Heart left ventricle (tissue), 16 donors: ENCODE measurements at regions not wholly inside any gene's neighbourhood (a gene's known extent, or its start where the extent isn't known, plus 50 kb on each side); places are given as distances from the start of the nearest gene placed in this dataset.

ENCODE experiments used
- ATAC-seq, 4 donors: fragments of 200-7000 bp; cut with Tn5 transposase; one replicate each; pipeline ENCODE4 v1.9.1; 2020 to 2022; ENCODE audit warnings: moderate library complexity in 4 of 4, mild to moderate bottlenecking in 3 of 4, moderate number of reproducible peaks in 1 of 4
- DNase-seq, 5 donors: peaks; one replicate each; pipeline ENCODE4 v3.0.0-alpha.2; 2020
- H3K27ac ChIP-seq, 12 donors: fragments of 200-600 bp; sonication (generic) in 4 of 12; one replicate each; pipeline versions ENCODE4 v1.5.0 to v1.8.0; 2016 to 2022; ENCODE audit warnings: mild to moderate bottlenecking in 2 of 12
- H3K27me3 ChIP-seq, 9 donors: fragments of 200-600 bp; sonication (generic) in 2 of 9; one replicate each; pipeline versions ENCODE4 v1.5.1 to v1.8.0; 2016 to 2022; ENCODE audit warnings: mild to moderate bottlenecking in 3 of 9
- H3K36me3 ChIP-seq, 9 donors: fragments of 200-600 bp; sonication (generic) in 2 of 9; one replicate each; pipeline versions ENCODE4 v1.5.0 to v1.8.0; 2018 to 2022; ENCODE audit warnings: mild to moderate bottlenecking in 2 of 9
- H3K4me1 ChIP-seq, 12 donors: fragments of 200-600 bp; sonication (generic) in 4 of 12; one replicate each; pipeline versions ENCODE4 v1.5.0 to v1.8.0; 2016 to 2022; ENCODE audit warnings: mild to moderate bottlenecking in 3 of 12
- H3K4me3 ChIP-seq, 12 donors: fragments of 200-600 bp; sonication (generic) in 4 of 12; one replicate each; pipeline versions ENCODE4 v1.5.0 to v1.8.0; 2017 to 2022; ENCODE audit warnings: mild to moderate bottlenecking in 9 of 12, moderate library complexity in 4 of 12
- H3K9me3 ChIP-seq, 12 donors: fragments of 200-600 bp; sonication (generic) in 4 of 12; one replicate each; pipeline versions ENCODE4 v1.5.0 to v1.8.0; 2016 to 2022; ENCODE audit warnings: mild to moderate bottlenecking in 1 of 12
- CTCF ChIP-seq, 12 donors: fragments of 200-600 bp; sonication (generic) in 4 of 12; IDR thresholded peaks; one replicate each; pipeline versions ENCODE4 v1.5.0 to v1.8.0; 2018 to 2022; ENCODE audit warnings: antibody characterized with exemption in 12 of 12, mild to moderate bottlenecking in 5 of 12
- POLR2A ChIP-seq, 2 donors: fragments of 450-650 bp; IDR thresholded peaks; one replicate each; pipeline ENCODE4 v1.6.1; 2017; ENCODE audit warnings: antibody characterized with exemption in 2 of 2, mild to moderate bottlenecking in 2 of 2, moderate library complexity in 2 of 2
- WGBS, 4 donors: extraction: QIAGEN DNeasy Blood & Tissue Kit in 2 of 4; methylation state at CpG; one replicate each; pipeline versions ENCODE4 v1.1.5 to v1.1.7; 2013 to 2018; 5-methylcytosine and 5-hydroxymethylcytosine counted together
- intact Hi-C, 10 donors: fragments of 100-400 bp; cut with DNase I; formaldehyde crosslinking; loops; one replicate each; pipeline versions ENCODE4 v1.11.1 to v1.14.2; 2022
- donor health status: ischemic (EF 13 %, LVEDD 7.1; RV severe dilation, severe dysfunction).
- donor health status: healthy with polysubstance abuse.
- donor health status: DM: no; HTN: yes; CAD: no.
- donor health status: DM: no; HTN: no; CAD: no.
- donor health status: ischemic (EF 25% LVEDD 6.9; RV normal size, moderate dysfunction).
- donor health status: ischemic (EF 25% LVEDD 5.7; RV mildly dilated, moderate dysfunction).
- donor health status: healthy.
- donor health status: DM: yes; HTN: yes; CAD: no.
- donor health status: ischemic (EF 35%, LVEDD 5.7; RV mildly dilated, moderate dysfunction).
- donor health status: nonischemic (EF 11% LVEDD 7.7; RV severe dilation, severe dysfunction).
- donor health status: DM: yes; HTN: yes; CAD: no.
- donor health status: PGD.
- donor health status: ischemic (EF 29% LVEDD 5.4; RV normal size, mild dysfunction).
- donor health status: nonischemic (EF 23%, LVEDD 6.1; RV moderate dilation, normal function).

- H3K9me3 ChIP-seq = no peaks in the 10 kb centered on the region
- ATAC-seq (peak in 3 of 4 donors; percentile 18 to 59 (median 44)), DNase-seq (no peak)
- no peaks in the 10 kb centered on the region for H3K36me3 ChIP-seq
- TF ChIP-seq POLR2A (IDR thresholded peaks at IDR 0.05) (no peak), CTCF (IDR thresholded peaks at IDR 0.05) (no peak)
- WGBS, 4 donors = 64 to 80% (median 65%) methylated on average over 2 to 3 of the region's 3 CpGs
- intact Hi-C loops = no loop called here
- no peak overlapping the region for H3K27ac ChIP-seq
- H3K4me1 ChIP-seq = peaks cover 0 to 8% (median 3%) of the 10 kb centered on the region in 12 donors
- no peaks in the 10 kb centered on the region for H3K27me3 ChIP-seq
- H3K4me3 ChIP-seq = no peak overlapping the region
Measured at GRCh38 chr1:58836408-58836807, 52.6 kb upstream of the JUN start.

GRCh38 chr1:58837886-58838285 lies 54.0 kb upstream of the JUN start:
- peaks cover 0 to 8% (median 4%) of the 10 kb centered on the region in 12 donors for H3K4me1 ChIP-seq
- ATAC-seq (no peak), DNase-seq (no peak)
- H3K4me3 ChIP-seq = no peak overlapping the region
- no peaks in the 10 kb centered on the region for H3K27me3 ChIP-seq
- no peak for TF ChIP-seq CTCF (IDR thresholded peaks at IDR 0.05)
- no peak for TF ChIP-seq POLR2A (IDR thresholded peaks at IDR 0.05)
- no peaks in the 10 kb centered on the region for H3K36me3 ChIP-seq
- intact Hi-C loops = no loop called here
- no peaks in the 10 kb centered on the region for H3K9me3 ChIP-seq
- no peak overlapping the region for H3K27ac ChIP-seq

- WGBS, 4 donors = 68 to 73% (median 71%) methylated on average over 5 of the region's 5 CpGs
- no peaks in the 10 kb centered on the region for H3K9me3 ChIP-seq
- no peaks in the 10 kb centered on the region for H3K36me3 ChIP-seq
- intact Hi-C loops = no loop called here
- H3K27ac ChIP-seq = no peak overlapping the region
- H3K27me3 ChIP-seq = no peaks in the 10 kb centered on the region
- no peak overlapping the region for H3K4me3 ChIP-seq
- DNase-seq (no peak), ATAC-seq (no peak)
- H3K4me1 ChIP-seq = peaks cover 0 to 8% (median 4%) of the 10 kb centered on the region in 12 donors
- TF ChIP-seq POLR2A (IDR thresholded peaks at IDR 0.05) = no peak
- no peak for TF ChIP-seq CTCF (IDR thresholded peaks at IDR 0.05)
Measured at GRCh38 chr1:58839147-58839795, 55.4 kb upstream of the JUN start.

GRCh38 chr1:58839846-58840835 lies 56.3 kb upstream of the JUN start:
- Histone ChIP-seq H3K27ac (no peak overlapping the region), H3K9me3 (no peaks in the 10 kb centered on the region), H3K27me3 (no peaks in the 10 kb centered on the region), H3K4me3 (no peak overlapping the region), H3K36me3 (no peaks in the 10 kb centered on the region), H3K4me1 (peaks cover 0 to 8% (median 4%) of the 10 kb centered on the region in 12 donors)
- DNase-seq (no peak), ATAC-seq (no peak)
- WGBS, 4 donors = 95 to 98% (median 96%) methylated on average over 5 of the region's 5 CpGs
- no peak for TF ChIP-seq CTCF (IDR thresholded peaks at IDR 0.05)
- TF ChIP-seq POLR2A (IDR thresholded peaks at IDR 0.05) = no peak
- intact Hi-C loops = no loop called here
